KBM-7 (cell line): ENCODE measurements at regions not wholly inside any gene's neighbourhood (a gene's known extent, or its start where the extent isn't known, plus 50 kb on each side); places are given as distances from the start of the nearest gene placed in this dataset.

Experiments used
- DNase-seq: peaks from one replicate; pipeline ENCODE4 v3.0.0-alpha.2; 2015
- in situ Hi-C: fragments of 300-500 bp; cut with MboI; formaldehyde crosslinking; loops from 2 replicates; pipeline ENCODE4 v1.14.3; 2020; ENCODE audit warnings: low sequenced_read_pairs, low pct_unique_long_range_greater_than_20kb, mixed read lengths

DNA sequence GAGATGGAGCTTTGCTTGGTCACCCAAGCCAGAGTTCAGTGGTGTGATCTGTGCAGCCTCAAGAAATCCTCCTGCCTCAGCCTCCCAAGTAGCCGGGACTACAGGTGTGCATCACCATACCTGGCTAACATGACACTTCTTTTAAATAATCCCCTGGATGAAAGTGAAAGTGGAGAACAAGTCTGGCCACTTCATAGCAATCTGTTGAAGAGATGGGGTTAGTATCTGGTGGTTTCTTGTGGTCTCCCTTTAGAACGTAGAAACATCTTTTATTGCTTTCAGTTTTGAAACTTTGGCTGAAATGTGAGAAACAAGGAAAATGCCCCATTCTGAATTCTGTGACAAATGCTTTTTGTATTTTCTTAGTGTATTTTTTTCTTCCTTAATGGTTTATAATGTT, 452.5 kb upstream of the RIOK2 start:
- DNase-seq, result no peak
- in situ Hi-C loops, result no loop called here

DNA sequence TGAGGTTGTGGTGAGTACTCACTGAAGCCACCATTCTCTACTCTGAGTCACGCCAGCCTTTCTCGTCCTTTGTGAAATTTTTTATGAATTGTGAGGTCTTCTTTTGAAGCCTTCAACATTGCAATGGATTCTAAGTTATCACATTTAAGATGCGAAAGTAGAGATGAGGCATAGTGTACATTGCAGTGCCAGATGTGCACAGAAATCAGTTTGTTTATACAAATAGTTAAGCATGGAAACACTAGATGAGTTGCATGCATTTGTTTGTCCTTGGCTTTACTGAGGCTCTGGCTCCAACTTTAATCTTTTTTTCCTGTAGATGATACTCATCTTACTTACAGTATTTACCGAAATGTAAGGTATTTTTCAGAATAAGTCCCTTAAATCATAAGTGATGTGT, 453.7 kb upstream of the RIOK2 start:
- DNase-seq, result no peak
- in situ Hi-C loops, result no loop called here

DNA sequence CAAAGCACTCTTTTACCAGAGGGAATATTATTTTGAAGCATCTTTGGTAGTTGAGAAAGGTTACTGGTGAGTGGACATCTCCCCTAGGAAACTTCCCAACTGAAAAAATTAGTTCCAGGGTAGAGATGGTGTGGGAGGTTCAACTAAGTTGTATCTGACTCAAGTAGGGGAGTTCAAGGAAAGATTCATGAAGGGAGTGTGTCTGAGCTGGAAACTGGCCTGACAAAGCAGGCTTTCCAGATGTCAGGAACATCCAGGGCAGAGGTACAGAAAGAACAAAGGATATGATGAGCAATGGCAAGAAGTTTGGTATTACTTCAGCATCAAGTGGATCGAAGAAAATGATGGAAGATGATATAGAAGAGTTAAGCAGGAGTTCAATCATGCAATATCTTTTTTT, 458.0 kb upstream of the RIOK2 start:
- no peak for DNase-seq

DNA sequence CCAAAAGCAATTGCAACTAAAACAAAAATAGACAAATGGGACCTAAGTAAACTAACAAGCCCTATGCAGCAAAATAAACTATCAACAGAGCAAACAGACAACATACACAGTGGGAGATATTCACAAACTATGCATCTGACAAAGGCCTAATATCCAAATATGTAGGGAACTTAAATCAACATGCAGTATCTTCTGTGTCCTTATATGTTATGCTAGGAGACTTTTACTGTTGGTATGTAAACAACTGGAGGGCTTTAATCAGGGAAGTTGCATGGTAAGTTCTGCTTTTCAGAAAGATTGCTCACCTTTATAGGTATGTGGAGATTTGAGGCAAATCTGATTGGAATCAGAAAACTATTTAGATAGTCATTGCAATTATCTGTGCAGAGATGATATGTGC, 461.2 kb upstream of the RIOK2 start:
- no peak for DNase-seq
- in situ Hi-C loops, result no loop called here

More for the DNA sequence above, 458.0 kb upstream of the RIOK2 start:
- in situ Hi-C loops, result no loop called here

DNA sequence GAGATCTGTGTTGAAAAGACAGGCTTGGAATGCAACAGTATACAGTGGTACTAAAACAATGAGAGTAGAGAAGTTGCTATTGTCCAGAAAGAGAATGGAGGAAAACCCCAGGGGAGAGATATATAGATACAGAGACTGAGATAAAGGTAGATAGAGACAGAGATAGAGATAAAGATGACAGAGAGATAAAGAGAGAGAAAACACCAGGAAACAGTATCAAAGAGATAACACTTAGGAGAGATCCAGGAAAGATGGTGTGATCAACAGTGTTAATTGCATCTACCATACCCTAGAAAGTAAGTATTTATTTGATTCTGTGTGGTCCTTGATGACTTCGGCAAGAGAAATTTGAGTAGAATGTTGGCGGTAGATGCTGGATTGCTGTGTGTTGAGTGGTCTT, 461.8 kb upstream of the RIOK2 start:
- DNase-seq, result no peak
- in situ Hi-C loops, result no loop called here

DNA sequence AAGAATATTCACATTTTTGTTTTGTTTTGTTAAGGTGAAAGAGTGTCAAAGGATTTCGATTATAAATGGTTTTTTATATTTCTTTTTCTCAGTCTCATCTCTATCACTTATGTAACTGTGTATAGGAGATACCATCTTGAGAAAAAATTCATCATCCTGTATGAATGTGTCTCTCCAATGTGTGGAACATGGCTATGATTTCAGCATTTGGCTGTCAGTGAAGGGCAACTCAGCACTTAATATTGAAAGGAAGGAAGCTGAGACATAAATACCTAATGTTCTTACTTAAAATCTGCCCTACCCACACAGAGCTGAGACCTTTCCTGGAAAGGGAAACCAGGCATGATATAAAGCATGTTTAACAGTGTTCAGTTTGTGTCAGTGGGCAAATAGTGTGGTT, 474.2 kb upstream of the RIOK2 start:
- in situ Hi-C loops, result no loop called here
- DNase-seq, result no peak

DNA sequence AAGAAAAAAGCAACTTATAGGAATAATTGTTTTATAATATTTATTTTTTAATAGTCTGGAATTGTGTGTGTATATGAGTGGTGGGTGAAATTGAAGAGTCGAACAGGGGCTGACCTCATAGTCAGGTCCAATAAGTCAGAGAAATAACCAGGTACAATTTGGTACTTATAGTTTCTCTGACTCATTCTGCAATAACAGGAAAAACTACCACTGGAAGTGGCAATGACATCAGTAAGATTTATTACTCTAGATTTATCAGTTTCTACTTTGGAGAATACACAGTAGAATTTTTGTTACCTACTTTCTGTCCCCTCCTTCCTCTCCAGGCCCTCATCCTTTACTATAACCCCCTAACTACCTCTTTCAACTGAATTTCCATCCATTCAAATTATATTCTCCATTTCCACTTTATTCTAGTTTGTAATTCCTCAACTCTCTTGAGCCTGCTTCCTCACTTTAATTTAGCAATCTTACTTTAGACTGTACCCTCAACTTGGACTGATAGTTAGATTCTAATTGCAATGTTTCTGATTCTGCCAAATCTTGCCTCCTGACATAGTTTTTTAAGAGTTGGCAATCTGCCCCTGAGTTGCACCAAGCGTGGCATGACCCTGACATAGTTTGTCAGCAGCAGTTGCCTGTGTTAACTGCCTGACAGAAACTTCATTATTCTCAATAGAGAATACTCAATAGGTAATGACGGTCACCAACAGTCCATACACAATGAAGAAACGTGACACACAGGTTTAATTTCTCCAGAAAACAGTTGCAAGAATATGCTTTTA, 475.3 kb upstream of the RIOK2 start:
- DNase-seq, result no peak
- in situ Hi-C loops, result no loop called here

DNA sequence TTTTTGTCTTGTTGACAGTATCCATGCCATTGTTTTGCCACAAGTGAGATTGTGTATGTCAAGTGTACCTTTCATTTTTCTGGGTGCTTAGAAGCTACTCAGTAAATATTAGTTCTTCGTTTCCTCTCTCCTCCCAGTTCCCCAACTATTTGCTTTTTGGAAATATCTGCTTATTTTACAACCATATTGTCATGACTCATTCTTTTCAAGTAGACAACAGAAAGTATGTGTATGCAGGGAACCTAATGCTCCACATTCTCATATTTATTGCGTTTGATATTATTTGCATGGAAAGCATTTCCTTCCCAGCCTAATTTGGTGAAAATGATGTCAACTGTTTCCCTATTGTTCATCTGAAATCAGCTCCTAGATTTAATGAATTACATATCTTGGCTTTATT, 483.7 kb upstream of the RIOK2 start:
- in situ Hi-C loops, result no loop called here
- no peak for DNase-seq

DNA sequence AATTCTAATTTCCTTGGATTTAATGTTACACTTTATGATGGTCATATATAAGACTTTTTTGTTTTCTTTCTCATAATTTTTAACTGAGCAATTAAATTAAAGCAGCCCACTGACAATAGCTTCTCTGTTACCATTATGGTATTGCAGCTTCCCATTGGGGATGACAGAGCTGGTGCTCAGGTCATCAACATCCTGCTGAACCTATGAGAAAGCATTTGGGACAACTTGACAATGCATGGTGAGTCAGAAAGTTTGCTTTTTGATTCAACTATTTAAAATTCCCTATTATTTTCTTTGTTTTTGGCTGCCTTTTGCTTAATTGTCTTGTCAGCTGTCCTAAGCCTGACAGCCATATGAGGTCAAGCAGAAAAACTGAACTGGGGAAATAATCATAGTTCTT, 487.4 kb upstream of the RIOK2 start:
- in situ Hi-C loops, result no loop called here
- DNase-seq, result no peak

DNA sequence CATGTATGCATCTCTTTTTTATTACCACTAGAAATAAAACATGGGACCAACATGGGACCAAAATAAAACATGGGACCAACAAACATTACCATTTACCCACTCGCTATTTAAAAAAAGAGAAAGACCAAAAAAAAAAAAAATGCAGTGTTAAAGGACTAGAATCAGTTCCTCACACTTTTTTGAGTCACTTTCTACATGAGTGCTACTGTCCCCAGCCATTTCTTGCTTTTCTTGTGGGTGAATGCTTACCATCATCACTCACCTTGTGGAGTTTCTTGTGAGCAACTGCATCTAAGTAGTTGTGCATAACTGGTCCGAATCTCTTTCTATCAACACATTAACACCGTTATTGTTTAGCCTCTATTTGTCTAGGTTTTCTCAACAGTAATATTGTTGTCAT, 493.6 kb upstream of the RIOK2 start:
- in situ Hi-C loops, result no loop called here
- DNase-seq, result no peak

DNA sequence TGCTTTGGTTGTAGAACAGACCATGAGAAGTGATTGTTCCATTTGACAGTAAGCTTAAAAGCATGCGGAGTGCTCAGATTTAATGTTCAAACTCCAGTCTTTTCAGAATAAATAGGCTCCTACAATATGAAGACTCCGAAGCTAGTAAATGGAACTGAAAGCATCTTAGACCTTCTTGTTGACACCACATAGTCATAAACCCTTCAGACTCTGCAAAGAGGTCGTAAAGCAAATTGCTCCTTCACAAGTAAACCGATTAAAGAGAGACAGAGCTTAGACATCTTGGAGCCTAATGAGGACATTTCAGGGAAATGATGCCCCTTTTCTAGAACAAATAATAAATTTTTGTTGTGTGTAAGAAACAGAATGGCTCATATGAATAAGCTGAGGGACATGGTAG, 511.0 kb upstream of the RIOK2 start:
- in situ Hi-C loops, result no loop called here
- no peak for DNase-seq

DNA sequence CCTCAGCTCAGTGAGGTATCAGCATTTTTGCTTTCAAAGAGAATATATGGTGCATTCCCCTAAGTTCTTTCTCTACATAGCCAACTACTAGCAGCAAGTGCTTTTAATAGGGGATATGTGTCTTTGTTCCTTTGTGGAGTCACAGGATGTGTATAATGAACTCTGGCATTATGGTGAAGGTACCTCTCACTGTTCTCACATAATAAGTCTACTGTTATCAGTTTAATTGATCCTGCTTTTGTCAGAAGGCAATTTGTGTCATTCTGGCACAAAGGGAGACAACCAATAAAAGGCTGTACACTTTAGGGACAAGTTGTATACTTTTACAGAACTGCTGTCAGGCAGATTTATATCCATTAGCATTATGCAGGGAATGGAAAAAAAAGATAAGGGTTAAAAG, 531.4 kb upstream of the RIOK2 start:
- DNase-seq, result no peak
- in situ Hi-C loops, result no loop called here

DNA sequence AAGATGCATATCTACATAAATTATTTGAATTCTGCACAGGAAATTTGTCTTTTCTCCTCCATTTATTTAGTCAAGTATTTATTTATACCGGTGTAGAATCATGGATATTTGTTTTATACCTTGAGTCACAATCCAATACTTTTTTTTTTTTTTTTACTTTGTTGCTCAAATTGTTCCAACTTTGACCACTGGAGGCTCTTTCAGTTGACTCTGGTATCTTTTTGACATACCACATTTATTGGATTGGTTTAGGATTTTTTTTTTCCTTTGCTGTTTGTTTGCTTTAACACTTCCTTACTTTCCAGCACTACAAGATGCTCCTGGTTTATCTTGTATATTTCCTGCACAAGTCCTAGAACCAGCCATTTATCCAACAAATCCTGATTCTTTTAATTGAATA, 543.1 kb upstream of the RIOK2 start:
- DNase-seq, result no peak
- in situ Hi-C loops, result no loop called here

DNA sequence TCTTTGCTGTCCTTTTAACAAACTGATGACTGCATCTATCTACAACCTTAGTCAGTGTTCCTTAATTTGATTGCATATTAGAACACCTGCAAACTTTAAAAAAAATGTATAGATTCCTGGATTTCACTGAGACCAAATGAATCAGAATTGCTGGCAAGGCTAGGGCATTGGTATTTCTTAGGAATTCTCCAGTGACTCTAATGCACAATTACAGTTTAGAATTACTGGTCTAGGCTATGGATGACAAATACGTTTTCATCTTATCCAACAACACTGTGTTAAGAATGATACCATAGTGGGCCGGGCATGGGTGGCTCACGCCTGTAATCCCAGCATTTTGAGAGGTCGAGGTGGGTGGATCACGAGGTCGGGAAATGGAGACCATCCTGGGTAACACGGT, 545.9 kb upstream of the RIOK2 start:
- DNase-seq, result no peak
- in situ Hi-C loops, result no loop called here

DNA sequence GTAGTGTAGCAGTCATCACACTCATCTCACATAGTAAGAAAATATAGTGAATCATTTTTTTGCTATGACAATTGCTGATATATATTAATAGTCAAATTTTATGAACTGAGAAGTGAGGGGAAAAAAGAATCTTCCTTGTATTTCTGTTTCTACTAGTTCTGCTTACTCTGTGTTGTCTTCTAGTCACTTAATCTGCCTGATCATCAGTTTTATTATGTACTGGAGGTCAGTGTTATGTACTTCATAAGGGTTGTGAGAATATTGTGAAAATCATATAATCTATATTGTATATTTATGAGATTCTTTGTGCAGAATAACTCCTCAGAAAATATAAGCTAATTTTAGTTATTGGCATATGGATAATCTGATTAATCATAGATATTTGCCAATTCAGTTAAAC, 546.9 kb upstream of the RIOK2 start:
- no peak for DNase-seq
- in situ Hi-C loops, result no loop called here

DNA sequence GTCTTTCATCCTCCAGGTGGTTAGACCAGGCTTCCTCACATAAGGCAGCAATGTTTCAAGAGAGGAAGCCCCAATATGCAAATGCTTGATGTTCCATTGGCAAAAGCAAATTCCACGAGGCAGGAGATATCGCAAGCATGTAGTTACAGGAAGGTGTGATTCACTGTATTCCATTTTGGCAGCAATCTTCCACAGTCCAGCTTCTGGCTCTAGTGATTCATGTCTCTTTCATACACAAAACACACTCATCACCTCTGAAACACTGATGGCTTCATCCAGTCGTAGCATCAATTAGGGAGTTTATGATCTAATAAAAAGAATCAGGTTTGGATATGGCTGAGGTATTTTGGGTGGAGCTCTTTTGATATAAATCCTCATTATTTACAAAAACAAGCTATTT, 552.2 kb upstream of the RIOK2 start:
- no peak for DNase-seq
- in situ Hi-C loops, result no loop called here

DNA sequence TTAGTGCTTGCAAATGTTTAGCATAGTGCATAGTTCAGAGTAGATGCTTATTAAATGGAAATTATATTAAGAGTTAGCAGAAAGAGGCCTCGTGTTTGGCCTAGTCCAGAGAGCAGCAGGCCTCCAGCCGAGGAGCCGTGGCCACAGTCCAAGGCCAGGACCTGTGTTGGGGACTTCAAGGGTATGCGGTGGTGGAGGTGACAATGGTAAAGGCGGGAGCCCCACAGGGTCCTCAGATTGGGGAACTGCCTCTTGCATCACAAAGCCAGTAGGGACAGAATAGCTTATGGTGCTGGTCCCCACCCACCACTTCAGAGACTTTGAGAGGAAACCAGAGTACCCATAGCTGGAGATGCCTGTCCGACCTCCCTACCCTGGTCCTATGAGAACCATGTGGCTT, 554.6 kb upstream of the RIOK2 start:
- no peak for DNase-seq
- in situ Hi-C loops, result no loop called here

DNA sequence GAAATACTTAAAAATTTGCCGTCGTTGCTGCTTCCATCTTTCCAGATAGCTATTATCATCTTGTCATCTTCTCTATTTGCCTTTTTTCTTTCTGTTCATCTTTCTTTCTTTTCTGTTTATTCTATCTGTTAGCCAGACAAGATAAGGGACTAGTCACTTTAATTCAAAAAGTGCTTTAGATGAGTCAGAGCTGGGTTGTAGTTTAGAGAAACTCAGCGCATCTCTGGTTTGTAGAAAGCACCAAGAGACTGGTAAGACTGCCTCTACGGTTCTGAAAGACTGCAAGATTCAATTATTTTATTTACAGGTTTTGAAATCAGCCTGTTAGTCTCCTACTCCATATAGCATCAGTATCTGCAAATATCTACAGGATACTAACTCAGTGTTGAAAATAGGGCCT, 562.8 kb upstream of the RIOK2 start:
- in situ Hi-C loops, result no loop called here
- DNase-seq, result no peak

DNA sequence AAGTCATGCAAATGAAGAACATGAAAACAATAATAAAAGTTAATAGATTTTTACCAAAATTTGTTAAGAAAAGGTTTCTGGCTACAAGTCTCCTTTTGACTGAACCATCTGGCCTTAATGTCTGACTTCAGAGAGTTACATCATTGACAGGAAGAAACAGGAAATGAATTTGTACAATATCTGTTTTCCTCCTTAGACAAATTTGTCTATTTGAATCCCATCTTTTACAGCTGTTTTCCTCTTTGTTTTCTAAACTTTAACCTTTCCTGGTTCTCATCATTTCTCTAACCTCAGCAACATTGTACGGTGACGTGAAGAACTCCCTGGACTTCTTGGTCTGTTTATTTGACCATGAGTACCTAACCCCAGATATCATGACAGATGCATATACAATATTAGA, 567.5 kb upstream of the RIOK2 start:
- DNase-seq, result no peak
- in situ Hi-C loops, result no loop called here

DNA sequence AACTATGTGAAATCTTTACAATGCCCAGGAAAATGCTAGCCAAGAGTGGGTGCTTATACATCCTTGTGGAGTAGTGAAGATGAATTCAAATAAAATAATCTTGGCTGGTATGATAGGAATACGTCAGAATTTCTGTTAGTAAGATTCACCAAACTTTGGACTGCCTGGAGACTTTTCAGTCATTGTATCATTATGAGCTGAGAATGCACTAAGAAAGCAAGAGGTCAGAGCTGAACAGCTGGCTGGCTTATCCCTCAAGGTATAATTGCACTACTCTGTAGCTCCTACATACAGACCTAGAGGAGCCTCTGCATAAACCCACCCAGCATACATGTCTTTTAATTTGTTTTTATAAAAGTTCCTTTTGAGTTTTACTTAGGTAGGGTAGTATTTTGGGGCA, 568.5 kb upstream of the RIOK2 start:
- DNase-seq, result no peak
- in situ Hi-C loops, result no loop called here

DNA sequence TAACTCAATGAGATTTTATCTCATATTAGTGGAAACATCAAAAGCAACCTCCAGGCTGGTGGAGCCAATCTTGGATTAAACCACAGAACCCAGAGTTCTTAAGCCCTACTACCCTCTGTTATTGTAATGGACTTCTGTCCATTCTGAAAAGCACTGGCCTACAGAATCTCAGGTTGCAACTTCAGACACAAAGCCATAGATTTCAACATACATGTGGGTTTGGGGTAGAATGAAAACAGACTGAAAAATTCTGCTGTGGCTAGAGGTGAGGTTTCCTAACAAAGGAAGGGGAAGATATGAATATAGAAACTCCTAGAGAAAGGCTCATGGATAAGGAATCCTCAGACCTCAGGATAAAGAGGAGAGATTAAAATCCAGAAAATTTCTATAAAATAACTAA, 569.8 kb upstream of the RIOK2 start:
- no peak for DNase-seq

DNA sequence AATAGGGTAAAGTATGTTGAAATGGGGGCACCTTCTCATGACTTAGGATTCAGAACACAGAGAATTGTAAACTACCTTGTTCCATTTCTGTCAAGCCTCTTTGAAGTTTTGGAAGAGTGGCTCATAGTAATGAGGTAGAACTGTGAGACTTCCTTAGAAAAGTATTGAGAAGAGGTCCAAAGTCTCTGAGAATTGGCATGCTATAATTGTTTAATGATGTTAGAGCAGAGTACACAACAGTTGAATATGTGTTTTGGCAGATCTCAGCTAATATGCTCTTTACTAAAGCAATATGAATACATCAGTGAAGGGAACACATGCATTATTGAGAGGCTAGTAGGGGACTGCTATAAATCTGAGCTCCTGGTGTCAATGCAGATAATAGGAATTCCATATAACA, 579.4 kb upstream of the RIOK2 start:
- in situ Hi-C loops, result no loop called here
- DNase-seq, result no peak

More for the DNA sequence above, 569.8 kb upstream of the RIOK2 start:
- in situ Hi-C loops, result no loop called here
